Limb (tissue), 2 donors: ENCODE measurements at regions not wholly inside any gene's neighbourhood (a gene's known extent, or its start where the extent isn't known, plus 50 kb on each side); places are given as distances from the start of the nearest gene placed in this dataset.
A peak's percentile ranks its signal among the peaks of the same experiment; 100 is the strongest.

ENCODE experiments used
- DNase-seq, 2 donors: peaks; one replicate each; pipeline ENCODE4 v3.0.0-alpha.2; 2016; ENCODE audit errors: extremely low spot score in 2 of 2

DNA sequence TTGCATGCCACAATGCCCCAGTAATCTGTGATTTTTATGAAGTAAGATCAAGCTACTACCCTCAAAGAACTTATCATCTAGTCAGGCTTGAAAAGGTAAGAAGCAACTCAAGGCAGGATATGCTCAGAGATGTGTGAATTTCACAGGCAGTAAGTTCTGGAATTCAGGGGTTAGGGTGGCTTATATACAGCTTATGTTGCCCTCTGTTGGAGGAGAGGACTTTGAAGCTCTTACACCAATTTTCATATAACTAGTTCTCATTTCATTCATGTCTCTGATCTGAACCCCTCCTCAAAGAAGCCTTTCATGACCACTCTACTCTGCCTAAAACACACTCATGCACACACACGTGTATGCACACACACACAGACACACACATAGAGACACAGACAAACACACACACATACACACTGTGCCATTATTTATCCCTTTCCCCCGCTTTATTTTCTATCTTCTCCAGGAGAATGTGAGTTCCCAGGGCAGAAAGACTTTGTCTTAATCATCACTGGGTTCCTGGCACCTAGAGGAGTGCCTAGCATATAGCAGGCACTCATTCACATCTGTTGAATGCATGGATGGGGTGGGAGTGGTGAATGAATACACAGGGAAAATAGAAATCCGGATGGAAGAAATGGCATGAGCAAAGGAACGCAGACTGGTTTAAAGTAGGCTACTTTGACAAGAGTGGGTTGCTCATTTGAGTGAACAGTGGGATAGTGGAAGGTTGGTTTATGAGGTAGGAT is 220.7 kb upstream of the ZBED5 start:
- no peak for DNase-seq

DNA sequence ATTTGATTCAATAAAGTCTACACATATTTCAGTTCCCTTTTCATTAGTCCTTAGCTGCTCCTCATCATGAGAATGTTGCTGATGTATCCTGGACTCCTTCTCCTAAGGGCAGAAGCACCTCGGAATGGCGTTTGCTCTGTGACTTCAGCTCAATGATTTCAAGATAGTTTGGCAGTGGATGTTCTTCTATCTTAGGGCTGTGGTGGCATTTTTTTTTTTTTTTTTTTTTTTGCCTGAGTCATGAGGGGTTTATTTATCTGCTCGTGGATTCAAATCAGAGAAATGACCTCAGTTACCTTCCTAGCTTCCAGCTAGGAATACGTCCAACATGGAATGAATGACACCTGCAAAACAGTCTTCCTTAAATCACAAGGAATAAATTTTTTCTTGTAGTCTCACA is 220.0 kb upstream of the ZBED5 start:
- DNase-seq = no peak

DNA sequence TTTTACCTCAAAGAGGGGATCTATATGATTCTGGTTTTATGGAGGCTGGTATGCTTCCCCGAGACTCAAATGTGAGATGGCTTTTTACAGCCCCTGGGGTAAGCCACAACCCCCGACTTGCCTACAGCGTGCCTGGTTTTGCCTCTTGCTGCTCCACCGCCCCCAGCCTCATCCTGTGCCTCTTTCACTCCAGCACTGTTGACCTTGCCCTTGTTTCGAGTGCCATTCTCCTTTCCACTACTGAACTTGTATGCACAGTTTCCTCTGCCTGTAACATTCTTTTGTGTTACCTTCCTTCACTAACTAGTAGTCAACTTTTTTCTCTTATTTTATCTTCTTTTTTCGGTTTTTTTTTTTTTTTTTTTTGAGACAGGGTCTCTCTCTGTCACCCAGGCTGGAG is 219.0 kb upstream of the ZBED5 start:
- DNase-seq = no peak

DNA sequence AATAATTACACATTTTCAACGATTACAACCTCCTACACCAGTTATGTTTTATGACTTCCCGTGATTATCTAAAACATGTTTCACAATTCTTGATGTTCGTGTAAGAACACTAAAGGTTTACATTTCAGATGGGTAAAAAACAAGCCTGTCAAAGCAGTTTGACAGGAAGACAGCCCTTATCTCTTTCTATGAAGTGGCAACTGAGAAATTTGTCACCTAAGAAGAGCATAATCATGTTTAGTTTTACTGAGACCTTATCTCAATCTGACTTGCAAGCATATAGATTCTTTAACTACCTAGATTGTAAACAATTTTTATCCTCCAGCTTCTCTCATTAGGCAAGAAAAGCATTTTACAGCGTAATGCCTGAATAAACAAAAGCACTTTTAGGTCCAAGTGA is 218.4 kb upstream of the ZBED5 start:
- DNase-seq = no peak

DNA sequence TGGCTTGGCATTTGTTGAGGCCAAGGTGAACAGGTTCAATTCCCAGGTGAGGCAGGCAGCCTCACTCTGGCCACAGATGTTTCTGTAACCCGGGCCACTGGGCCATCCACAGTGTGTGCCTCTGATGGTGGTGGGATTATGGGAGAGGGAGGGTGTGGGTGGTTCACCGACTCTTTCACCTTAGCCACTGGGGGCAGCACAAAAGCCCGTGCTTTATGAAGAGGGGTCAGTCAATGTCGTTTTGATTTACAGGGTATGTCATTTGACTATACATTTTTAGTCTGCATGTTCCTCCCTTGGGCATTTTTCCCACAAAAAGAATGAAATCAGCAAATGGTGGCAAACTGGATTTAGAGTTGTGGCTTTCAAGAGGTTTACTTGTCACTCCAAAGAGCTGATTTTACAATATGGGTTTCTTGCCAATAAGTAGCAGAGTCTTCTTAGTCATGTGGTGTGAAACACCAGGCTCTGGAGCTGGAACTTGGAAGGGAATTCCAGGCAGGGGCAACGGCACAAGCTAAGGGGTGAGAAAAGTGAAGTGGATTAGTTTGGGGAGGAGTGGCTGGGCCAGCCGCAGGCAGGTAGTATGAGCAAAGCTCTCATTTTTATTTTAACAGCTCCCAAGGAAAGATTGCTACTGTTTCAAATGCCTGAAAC is 217.8 kb upstream of the ZBED5 start:
- DNase-seq = no peak

DNA sequence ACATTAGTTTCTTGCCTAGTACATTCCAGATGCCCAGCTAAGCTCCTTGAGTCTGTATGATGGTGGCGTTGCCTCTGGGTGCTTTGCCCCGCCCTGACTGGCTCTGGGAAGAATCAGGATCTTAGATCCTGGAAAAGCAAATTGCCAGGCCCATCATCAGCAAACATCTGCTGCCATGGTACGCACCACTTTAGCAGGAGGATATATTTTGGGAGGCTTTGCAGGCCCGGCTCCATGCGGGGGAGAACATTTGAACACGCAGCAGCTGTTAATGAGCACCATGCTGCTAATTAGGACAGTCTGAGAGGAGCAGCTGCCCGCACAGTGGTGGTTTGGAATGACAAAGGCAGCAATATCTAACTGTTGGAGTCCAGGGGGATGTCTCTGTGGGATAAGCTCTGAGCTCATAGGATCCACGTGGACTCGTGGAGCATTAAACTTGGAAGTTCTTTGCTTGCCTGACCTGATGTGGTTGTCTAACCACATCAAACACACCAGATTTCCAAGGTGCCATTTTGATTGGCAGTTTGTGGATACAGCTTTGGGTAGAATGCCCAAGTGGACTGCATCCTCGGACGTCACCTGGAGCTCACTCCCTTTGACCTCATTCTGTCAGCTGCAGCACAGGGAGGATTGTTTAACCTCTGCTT is 217.0 kb upstream of the ZBED5 start:
- DNase-seq = no peak

DNA sequence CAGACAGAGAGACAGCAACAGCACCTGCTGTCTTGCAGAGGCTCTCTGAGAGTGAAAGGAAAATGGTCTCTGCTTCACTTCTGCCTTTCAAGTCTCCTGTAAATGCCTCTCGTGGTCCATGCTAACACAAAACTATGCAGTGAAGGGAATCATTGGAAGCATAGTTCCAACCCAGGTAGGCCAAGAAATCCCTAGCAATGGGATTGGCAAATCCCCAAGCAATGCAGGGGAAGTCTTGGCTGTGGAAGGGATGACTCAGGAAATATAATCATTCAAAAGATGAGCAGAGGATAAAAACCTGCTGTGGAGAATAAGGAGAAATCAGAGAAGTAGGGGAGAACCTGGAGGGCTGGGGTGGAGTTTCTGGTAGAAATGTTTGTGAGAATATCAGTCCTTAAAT is 216.1 kb upstream of the ZBED5 start:
- no peak for DNase-seq

DNA sequence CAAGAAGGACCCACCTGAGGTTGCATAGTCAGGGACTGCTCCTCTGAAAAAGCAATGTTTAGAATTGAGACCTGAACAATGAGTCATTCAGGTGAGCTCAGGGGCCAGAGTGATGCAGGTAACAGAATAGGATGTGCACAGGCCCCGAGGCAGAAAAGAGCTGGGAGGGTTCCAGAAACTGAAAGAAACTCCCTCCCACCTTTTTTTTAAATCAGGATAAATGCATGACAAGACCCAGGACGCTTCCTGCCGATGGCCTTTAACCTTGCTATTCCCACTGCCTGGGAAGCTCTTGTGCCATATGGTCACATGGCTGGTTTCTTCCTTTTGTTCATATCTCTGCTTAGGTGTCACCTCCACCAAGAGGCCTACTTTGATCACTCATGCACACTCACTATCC is 214.2 kb upstream of the ZBED5 start:
- DNase-seq = no peak

DNA sequence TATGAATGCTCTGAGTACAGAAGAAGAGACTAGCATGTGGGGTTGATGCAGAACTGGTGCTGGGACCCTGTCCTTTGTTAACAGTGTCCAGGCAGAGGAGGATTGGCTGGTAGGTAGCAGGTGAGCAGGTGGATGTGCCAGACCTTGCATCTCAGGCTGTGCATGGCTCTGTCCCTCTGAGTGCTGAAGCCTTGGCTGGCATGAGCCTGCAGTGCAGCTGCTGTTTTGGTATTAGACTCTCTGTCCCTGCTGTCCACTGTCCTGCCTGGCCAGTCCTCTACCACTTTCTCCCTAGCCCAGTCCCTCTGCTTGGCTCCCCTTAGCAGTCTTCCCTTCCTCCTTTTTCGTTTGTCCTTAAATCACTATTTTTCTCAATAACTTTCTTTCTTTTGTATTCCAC is 213.6 kb upstream of the ZBED5 start:
- DNase-seq = no peak

DNA sequence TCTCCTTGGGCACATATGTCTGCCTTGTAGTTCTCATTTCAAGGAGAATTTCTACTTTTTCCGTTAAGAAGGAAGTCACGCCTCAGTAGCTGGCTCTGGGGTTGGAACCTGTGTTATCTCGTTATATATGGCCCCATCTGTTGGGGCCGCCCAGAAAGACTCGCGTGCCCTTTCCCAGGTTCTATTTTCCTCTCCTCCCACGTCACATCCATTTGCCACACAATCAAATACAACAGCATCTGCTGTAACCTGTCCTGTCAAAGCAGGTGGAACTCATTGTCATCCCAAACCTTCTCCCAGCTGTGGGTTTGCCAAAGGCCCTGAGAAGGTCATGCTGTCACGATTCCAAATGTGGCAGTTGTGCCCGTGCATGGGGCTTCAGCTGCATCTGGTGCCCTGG is 213.1 kb upstream of the ZBED5 start:
- DNase-seq = no peak

DNA sequence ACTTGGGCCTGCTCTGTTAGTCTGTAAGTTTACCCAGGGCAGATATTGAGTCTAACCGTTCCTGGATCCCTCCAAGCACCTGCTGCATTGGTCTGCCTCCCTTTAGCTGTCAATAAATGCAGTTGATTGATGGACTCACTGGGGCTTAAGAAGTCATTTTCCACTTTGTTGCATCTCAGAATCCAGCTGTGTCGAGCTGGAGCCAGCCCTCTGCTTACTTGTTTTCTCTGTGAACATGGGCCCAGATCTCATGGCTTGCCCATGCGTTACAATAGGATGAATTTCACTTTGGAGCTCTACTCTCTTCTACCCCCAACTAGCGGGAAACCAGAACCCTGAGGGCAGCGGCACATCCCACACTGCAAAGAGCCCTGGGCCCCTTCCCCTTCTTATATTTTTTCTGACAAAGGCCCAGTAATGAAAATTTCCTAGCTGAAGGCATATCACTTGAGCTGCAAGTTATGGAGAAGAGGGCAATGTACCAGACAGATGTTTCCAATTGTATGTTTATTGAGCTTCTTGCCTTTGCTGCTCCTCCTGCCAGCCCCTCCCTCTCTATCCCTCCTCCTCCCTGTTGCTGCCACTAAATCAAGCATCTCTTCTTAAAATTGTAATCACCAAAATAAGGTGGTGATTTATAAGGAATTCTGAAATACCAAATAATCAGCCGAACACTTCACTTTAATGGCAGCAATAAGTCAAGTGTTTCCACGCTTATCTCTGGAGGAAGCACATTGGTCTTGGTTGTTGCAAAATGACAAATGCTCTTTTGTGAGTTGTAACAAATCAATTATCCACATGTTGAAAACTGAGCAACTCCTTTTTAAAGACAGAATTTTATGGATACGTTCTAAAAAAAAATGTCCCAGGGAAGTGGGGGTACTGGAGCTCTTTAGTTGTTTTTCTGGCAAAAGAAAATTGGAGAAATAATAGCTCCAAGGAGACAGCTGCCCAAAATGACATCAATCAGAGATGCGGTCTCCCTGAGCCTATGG is 212.3 kb upstream of the ZBED5 start:
- peak in 1 of 2 donors; percentile 83 for DNase-seq

DNA sequence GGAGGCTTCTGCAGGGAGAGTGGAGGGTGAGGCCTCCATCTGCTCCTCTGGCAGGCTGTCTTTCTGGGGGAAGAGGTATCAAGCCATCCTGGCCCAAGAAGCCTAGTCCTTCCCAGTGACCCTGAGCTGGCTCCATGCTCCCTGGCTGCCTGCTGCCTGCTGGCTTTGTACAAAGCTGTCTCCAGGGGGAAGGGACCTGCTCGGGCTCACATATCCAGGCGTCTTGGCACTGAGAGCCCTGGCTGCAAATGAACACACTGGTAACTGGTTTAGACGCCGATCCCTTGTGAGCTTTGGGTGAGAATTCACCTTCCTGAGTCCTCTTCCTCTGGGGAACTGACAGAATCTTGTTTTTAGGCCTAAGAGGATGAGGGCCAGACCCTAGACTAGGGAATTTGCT is 210.3 kb upstream of the ZBED5 start:
- no peak for DNase-seq

DNA sequence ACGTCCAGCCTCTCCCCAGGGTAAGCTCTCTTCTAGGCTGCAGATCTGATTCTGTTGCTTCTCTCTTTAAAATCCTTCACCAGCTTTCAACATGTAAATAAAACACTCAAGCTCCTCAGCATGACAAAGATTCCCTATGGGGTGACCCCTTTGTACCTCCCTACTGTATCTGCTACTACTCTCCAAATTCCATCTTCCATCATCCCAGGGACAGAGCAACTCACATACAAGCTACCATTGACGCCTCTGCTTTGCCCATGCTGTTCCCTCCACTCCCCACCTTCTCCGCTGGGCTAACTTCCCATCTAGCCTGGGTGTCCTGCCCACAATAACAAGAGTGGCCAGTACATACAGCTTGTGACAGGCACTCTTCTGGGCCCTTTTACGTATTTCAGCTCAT is 207.5 kb upstream of the ZBED5 start:
- DNase-seq = no peak

DNA sequence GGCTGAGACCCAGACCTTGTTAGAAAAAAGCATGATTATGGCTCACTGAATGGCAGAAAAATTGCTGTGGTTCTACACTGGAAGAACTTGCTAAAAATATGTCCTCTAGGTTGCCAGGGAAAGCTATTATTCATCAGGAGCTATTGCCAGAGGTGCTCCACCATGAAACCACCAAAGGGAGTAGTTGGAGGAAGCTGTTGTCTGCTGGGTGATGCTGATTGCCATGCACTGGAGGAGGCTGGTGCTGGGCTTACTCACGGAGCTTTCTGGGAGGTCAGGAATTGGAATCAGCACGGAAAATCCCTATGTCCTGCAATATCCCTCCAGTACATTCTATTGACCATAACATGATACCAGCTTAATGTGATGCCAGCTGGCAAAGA is 199.6 kb upstream of the ZBED5 start:
- no peak for DNase-seq

DNA sequence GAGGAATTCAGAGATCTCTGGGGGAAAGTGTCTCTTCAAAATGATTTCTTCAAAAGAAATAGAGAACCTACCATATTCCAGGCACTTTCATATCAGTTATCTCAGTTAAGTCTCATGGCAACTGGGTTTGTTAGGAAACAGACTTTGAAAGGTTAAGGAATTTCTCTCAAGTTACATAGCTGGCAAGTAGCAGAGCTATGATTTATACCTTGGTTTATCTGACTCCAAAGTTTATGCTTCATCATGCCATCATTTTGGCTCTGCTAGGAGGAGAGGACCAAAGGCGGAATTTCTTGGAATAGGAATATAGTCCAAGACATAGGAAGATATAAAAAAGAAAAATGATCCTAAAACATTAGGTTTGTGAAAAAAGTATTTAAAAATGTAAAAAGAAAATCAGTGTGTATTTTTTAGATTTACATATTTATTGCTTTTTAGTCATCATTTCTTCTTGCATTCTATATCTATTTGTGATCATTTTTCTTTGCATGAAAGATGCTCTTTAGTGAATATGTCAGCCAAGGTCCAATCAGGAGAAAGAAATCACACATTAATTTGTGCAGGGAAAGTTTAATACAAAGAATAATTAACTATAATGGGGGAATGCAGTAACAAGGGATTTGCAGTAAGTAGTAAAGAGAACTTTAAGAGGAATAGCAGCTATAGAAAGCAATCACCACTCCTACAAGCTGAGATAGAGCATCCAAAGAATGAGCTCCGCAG is 199.1 kb upstream of the ZBED5 start:
- DNase-seq = no peak

DNA sequence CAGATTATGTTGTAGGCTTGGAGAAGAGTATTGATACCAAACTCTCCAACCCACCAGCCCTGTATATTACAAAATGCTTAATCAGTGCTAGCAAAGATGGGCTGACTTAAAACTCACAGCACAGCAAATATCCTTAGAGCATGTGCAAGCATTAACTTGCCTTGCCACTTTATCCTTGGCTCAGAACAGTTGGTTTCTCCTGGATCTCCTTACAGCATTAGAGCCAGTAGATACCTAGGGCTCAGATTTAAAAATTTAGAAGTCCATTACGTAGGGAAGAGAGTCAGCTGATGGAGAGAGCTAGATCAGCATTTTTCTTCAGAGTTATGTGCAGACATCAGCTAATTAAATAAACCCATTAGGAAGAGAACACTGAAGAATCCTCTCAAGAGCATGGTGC is 198.5 kb upstream of the ZBED5 start:
- no peak for DNase-seq

DNA sequence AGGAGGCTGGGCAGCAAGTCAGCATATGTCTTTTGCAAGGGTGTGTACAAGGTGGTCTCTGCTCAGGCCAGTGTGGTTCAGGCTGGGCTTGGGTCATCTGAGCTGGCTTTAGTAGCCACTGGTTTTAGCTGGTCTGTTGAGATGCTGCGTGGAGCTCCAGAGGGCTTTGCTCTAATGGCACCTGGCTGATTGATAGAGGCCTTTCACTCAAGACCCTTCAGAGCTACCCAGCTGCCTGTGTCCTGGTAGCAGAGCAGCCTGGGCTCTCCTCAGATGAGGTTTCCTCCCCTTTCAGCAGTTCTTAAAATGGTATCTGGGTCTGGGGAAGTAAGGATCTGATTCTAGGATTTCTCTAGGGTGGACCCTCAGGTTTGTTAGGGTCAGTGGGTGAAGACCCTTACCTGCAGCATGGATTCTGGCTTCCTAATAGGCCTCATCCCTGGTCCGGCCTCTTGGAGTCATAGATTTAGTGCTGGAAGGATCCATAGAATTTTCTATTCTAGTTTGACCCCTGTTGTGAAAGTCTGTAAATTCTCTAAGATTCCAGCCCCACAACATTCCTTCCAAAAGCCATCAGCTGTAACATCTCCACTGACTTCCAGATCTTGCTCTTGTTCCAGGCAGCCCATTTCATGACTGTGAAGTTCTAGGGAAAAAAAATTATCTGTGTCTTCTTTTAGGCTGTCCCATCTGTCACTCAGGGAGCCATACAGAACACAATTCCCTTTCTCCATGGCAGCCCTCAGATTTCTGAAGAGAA is 190.2 kb upstream of the ZBED5 start:
- no peak for DNase-seq

DNA sequence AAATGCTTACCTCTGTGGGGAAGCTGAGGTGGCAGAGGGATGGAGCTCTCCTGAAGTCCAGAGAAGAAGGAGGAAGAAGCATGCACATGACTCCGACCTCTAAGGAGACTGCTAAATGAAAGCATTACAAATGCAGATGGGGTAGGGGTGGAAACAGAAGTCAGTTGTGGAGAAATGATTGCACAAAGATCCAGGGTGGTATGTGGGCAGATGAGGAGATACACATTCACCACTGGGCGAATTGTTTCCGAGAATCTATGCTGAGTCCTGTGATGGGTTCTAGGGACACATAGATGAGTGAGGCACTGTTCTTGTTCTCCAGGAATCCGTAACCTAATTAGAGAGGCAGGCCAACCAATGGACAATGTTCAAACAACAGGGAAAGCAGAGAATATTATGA is 188.9 kb upstream of the ZBED5 start:
- no peak for DNase-seq

DNA sequence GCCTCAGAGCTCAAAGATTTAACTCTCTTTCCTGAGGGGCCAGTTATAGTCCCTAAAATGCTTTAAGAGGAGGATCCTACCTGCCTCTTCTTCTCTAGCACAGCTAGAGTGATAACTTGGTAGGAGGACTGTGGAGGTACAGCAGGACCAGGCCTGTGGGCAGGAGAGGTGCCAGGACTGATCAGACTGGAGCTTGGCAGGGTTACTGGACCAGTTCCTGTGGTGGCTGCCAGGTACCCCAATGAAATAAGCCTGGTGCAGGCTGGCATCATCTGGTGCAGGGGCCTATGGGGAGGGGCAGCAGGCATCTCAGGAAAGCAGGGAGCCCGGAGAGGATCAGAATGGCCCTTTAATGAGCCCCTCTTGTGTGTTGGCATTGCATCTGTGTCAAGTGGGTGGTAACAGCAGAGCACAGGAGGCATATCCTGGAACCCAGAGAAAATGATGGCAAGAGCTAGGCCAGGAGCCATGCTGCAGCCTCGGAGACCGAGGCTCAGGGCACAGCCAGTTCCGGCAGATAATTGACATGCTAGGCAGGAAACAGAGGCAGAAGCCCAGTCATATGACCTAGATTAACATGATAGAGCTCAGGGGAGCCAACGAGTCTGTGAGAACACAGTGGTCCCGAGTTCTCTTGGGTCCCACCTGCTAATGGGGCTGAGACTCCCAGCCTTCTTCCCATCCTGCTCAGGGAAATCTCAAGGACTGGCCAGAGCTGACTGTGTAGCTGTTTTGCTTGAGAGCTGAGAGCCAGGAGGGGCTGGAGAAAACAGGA is 187.5 kb upstream of the ZBED5 start:
- DNase-seq = no peak
